Lower leg skin (tissue), 3 donors: ENCODE measurements at regions not wholly inside any gene's neighbourhood (a gene's known extent, or its start where the extent isn't known, plus 50 kb on each side); places are given as distances from the start of the nearest gene placed in this dataset.

Source experiments
- POLR2A ChIP-seq, 2 donors: fragments of 450-650 bp; IDR thresholded peaks; one replicate each; pipeline ENCODE4 v1.6.1; 2016 to 2017; ENCODE audit warnings: antibody characterized with exemption in 2 of 2, mild to moderate bottlenecking in 1 of 2, moderate library complexity in 1 of 2
- TF ChIP-seq, protein P1 (sequence below), 3 donors: fragments of 450-650 bp; IDR thresholded peaks; one replicate each; pipeline ENCODE4 v1.5.1; 2016; ENCODE audit warnings: antibody characterized with exemption in 3 of 3, mild to moderate bottlenecking in 3 of 3, moderate library complexity in 2 of 3

GRCh38 chr15:79171320-79172031 lies 80.9 kb upstream of the RASGRF1 start:
- TF ChIP-seq, protein P1, sequence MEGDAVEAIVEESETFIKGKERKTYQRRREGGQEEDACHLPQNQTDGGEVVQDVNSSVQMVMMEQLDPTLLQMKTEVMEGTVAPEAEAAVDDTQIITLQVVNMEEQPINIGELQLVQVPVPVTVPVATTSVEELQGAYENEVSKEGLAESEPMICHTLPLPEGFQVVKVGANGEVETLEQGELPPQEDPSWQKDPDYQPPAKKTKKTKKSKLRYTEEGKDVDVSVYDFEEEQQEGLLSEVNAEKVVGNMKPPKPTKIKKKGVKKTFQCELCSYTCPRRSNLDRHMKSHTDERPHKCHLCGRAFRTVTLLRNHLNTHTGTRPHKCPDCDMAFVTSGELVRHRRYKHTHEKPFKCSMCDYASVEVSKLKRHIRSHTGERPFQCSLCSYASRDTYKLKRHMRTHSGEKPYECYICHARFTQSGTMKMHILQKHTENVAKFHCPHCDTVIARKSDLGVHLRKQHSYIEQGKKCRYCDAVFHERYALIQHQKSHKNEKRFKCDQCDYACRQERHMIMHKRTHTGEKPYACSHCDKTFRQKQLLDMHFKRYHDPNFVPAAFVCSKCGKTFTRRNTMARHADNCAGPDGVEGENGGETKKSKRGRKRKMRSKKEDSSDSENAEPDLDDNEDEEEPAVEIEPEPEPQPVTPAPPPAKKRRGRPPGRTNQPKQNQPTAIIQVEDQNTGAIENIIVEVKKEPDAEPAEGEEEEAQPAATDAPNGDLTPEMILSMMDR (IDR thresholded peaks at IDR 0.05) = no peak
- no peak for TF ChIP-seq POLR2A (IDR thresholded peaks at IDR 0.05)
